ENCODE measurements at regions not wholly inside any gene's neighbourhood (a gene's known extent, or its start where the extent isn't known, plus 50 kb on each side); places are given as distances from the start of the nearest gene placed in this dataset.
"Not testable (repeated sequence)": the region's sequence is repeated elsewhere in the genome, so short reads cannot be mapped to it uniquely, and the experiment has no call there.

DNA sequence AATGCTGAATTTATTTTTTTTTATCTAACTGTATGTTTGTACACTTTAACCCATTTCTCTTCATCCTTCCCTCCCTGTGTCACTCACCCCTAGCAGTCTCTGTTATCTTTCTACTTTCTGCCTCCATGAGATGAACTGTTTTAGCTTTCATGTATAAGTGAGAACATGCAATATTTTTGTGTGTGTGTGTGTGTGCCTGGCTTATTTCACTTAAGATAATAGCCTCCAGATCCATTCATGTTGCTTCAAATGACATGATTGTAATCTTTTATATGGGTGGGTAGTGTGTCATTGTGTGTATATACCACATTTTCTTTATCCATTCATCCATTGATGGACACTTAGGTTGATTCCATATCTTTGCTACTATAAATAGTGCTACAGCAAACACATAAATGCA lies 1023.9 kb downstream of the TLE1 start:
- ATAC-seq, result no peak
- Histone ChIP-seq H3K4me1 (no peaks in the 10 kb centered on the region), H3K27me3 (no peaks in the 10 kb centered on the region), H3K9me3 (peaks cover 0 to 10% (median 0%) of the 10 kb centered on the region in 3 donors), H3K36me3 (no peaks in the 10 kb centered on the region), H3K27ac (no peak overlapping the region), H3K4me3 (no peak overlapping the region)
- TF ChIP-seq POLR2A (IDR thresholded peaks at IDR 0.05) (no peak), POLR2AphosphoS5 (IDR thresholded peaks at IDR 0.05) (no peak), EP300 (IDR thresholded peaks at IDR 0.05) (no peak)
- TF ChIP-seq, protein P1, sequence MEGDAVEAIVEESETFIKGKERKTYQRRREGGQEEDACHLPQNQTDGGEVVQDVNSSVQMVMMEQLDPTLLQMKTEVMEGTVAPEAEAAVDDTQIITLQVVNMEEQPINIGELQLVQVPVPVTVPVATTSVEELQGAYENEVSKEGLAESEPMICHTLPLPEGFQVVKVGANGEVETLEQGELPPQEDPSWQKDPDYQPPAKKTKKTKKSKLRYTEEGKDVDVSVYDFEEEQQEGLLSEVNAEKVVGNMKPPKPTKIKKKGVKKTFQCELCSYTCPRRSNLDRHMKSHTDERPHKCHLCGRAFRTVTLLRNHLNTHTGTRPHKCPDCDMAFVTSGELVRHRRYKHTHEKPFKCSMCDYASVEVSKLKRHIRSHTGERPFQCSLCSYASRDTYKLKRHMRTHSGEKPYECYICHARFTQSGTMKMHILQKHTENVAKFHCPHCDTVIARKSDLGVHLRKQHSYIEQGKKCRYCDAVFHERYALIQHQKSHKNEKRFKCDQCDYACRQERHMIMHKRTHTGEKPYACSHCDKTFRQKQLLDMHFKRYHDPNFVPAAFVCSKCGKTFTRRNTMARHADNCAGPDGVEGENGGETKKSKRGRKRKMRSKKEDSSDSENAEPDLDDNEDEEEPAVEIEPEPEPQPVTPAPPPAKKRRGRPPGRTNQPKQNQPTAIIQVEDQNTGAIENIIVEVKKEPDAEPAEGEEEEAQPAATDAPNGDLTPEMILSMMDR (IDR thresholded peaks at IDR 0.05), result no peak

DNA sequence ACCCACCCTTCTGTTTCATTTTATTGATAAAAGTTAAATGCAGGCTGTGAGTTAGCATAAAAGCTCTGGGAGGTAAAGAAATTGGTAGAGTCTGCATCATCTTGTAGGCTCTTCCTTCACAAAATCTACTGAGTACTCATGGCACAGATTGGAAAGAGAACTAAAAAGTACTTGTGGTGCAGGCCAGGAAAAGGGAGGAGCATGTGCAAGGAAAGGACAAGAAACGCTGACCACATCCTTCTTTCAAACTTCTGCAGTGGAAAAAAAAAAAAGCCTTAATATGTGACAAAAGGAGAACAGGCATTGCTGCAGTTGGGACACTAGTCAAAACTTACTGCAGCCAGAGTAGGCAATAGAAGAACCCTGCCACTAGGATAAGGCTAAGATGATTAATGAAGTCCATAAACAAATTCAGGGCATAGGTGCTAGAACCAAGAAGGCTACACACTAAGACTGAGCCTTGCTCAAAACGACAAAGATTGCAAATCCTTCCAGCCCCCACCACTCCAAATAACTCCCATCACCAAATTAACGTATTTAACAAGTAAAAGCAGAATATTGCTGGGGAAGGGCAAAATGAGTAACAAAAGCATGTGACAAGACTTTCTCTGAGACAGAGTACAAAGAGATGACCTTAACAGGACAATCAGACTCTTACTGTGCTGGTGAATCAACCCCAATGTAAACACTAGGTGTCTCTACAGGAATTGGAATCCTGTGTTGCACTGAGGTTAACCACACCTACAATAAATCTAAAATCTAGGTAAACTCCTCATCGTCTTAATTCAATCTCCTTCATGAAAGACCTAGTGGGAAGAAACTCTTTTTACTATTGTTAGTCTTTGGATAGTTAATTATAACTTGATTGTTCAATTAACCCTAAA lies 1024.8 kb downstream of the TLE1 start:
- TF ChIP-seq, protein P1 (IDR thresholded peaks at IDR 0.05), result peak in 1 of 4 experiments; percentile 14
- TF ChIP-seq POLR2A (IDR thresholded peaks at IDR 0.05), result no peak
- TF ChIP-seq EP300 (IDR thresholded peaks at IDR 0.05), result no peak
- no peak for TF ChIP-seq POLR2AphosphoS5 (IDR thresholded peaks at IDR 0.05)
- Histone ChIP-seq H3K27ac (no peak overlapping the region), H3K27me3 (no peaks in the 10 kb centered on the region), H3K4me1 (no peaks in the 10 kb centered on the region), H3K9me3 (peaks cover 0 to under 1% (median 0%) of the 10 kb centered on the region in 3 donors), H3K36me3 (no peaks in the 10 kb centered on the region), H3K4me3 (no peak overlapping the region)
- WGBS, 2 donors (ENCODE audit: low coverage in 1 of 2), result 39 to 54% methylated on average over 2 to 3 of the region's 4 CpGs
- no peak for ATAC-seq

DNA sequence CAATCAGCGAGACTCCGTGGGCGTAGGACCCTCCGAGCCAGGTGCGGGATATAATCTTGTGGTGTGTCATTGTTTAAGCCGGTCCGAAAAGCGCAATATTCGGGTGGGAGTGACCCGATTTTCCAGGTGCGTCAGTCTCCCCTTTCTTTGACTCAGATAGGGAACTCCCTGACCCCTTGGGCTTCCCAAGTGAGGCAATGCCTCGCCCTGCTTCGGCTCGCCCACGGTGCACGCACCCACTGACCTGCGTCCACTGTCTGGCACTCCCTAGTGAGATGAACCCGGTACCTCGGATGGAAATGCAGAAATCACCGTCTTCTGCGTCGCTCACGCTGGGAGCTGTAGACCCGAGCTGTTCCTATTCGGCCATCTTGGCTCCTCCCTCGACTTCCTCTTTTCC lies 1029.6 kb downstream of the TLE1 start:
- not testable (repeated sequence) for H3K27me3 ChIP-seq, H3K4me3 ChIP-seq, ATAC-seq, H3K27ac ChIP-seq, H3K9me3 ChIP-seq, H3K36me3 ChIP-seq, H3K4me1 ChIP-seq
- 93% methylated on average over 24 of the region's 26 CpGs; no CpG with 5 or more reads in 1 of the 2 donors for WGBS, 2 donors (ENCODE audit: low coverage in 1 of 2)

DNA sequence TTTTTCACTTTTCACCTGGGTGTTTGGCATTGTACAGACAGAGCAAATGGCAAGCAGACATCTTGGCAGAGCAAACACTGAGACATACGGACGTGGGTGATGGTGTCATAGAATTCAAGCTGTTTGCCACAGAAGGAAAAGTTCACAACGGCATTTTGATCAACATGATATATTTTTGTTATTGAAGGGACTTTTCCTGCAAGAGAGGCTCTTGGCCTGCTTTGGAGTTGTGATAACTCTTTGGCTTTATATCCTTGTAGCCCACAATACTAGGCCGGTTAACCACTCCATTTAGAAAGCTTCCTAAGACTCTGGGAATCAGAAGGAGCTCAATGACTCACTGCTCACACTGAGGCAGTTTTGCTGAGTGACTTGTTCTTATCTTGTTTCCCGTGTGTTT lies 1038.3 kb downstream of the TLE1 start:
- H3K27ac ChIP-seq, result peak overlapping the region in 2 of 4 donors; percentile 33 to 37
- WGBS, 2 donors (ENCODE audit: low coverage in 1 of 2), result 17 to 28% methylated on average over 5 of the region's 5 CpGs
- peak; percentile 40 for ATAC-seq

DNA sequence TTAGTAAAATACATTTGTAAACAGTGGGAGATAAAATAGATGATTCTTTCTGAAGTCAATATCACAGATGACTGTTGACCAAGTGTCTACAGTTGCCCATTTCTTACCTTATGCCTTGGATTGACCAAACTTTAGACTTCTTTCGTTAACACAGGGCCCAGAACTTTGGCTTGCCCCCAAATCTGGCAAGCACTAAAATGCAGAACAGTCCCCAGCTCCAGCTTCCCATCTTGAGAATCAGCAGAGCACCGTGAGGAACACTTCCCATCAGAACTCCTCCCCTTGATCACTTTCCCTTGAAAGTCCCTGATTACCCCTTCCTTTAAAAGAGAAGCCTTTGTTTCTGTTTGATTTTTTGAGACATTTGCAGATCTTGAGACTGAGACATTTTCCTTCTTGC lies 1039.9 kb downstream of the TLE1 start:
- H3K4me3 ChIP-seq, result no peak overlapping the region
- TF ChIP-seq POLR2A (IDR thresholded peaks at IDR 0.05) (no peak), POLR2AphosphoS5 (IDR thresholded peaks at IDR 0.05) (no peak), EP300 (IDR thresholded peaks at IDR 0.05) (no peak)
- TF ChIP-seq, protein P1 (IDR thresholded peaks at IDR 0.05), result no peak
- ATAC-seq, result peak; percentile 10
- H3K36me3 ChIP-seq, result no peaks in the 10 kb centered on the region
- H3K4me1 ChIP-seq, result peaks cover 3 to 15% (median 4%) of the 10 kb centered on the region in 3 donors
- H3K9me3 ChIP-seq, result peaks cover 0 to 8% (median 0%) of the 10 kb centered on the region in 3 donors
- no peaks in the 10 kb centered on the region for H3K27me3 ChIP-seq
- peak overlapping the region in 3 of 4 donors; percentile 11 to 52 (median 51) for H3K27ac ChIP-seq
- 71 to 83% methylated on average over 2 of the region's 2 CpGs for WGBS, 2 donors (ENCODE audit: low coverage in 1 of 2)

More for the DNA sequence above, 1038.3 kb downstream of the TLE1 start:
- Histone ChIP-seq H3K36me3 (no peaks in the 10 kb centered on the region), H3K4me3 (no peak overlapping the region), H3K27me3 (no peaks in the 10 kb centered on the region), H3K9me3 (peaks cover 0 to 8% (median 0%) of the 10 kb centered on the region in 3 donors), H3K4me1 (peaks cover 3 to 15% (median 4%) of the 10 kb centered on the region in 3 donors)
- TF ChIP-seq POLR2A (IDR thresholded peaks at IDR 0.05) (no peak), POLR2AphosphoS5 (IDR thresholded peaks at IDR 0.05) (no peak), EP300 (IDR thresholded peaks at IDR 0.05) (no peak)
- TF ChIP-seq, protein P1 (IDR thresholded peaks at IDR 0.05), result no peak
